Activated CD4-positive, alpha-beta T cell treated with anti-CD3 and anti-CD28 coated beads for 36 hours (primary cell): ENCODE measurements at regions not wholly inside any gene's neighbourhood (a gene's known extent, or its start where the extent isn't known, plus 50 kb on each side); places are given as distances from the start of the nearest gene placed in this dataset.

Experiments used
- ATAC-seq: fragments of 200-7000 bp; cut with Tn5 transposase; one replicate; pipeline ENCODE4 v1.10.0; 2021; ENCODE audit warnings: mild to moderate bottlenecking, moderate library complexity
- CTCF ChIA-PET: fragments of 350-600 bp; sonication (Branson Sonifier 250); formaldehyde crosslinking; loops from one replicate; lab custom pipeline; 2021; ENCODE audit warnings: antibody characterized with exemption; lab: Charles Lee
- POLR2A ChIA-PET: fragments of 350-600 bp; sonication (Branson Sonifier 250); formaldehyde crosslinking; loops from one replicate; lab custom pipeline; 2021; ENCODE audit warnings: antibody characterized with exemption, inconsistent platforms; lab: Charles Lee
- DNase-seq: peaks from one replicate; pipeline ENCODE4 v3.0.0-alpha.2; 2020
- H3K27ac Mint-ChIP-seq: one replicate; pipeline ENCODE4 v1.8.0; 2021; ENCODE audit warnings: mixed read lengths
- H3K27me3 Mint-ChIP-seq: one replicate; pipeline ENCODE4 v1.8.0; 2021; ENCODE audit warnings: mixed read lengths
- H3K36me3 Mint-ChIP-seq: one replicate; pipeline ENCODE4 v1.8.0; 2021; ENCODE audit warnings: low read depth, mixed read lengths
- H3K4me1 Mint-ChIP-seq: one replicate; pipeline ENCODE4 v1.8.0; 2021; ENCODE audit warnings: mixed read lengths
- H3K4me3 Mint-ChIP-seq: one replicate; pipeline ENCODE4 v1.8.0; 2021; ENCODE audit warnings: mild to moderate bottlenecking, moderate library complexity, mixed read lengths
- H3K9me3 Mint-ChIP-seq: one replicate; pipeline ENCODE4 v1.8.0; 2021; ENCODE audit warnings: low read depth, mixed read lengths
- intact Hi-C, 2 experiments: fragments of 100-400 bp; cut with DNase I in 1 of 2; cut with micrococcal nuclease in 1 of 2; formaldehyde crosslinking; loops; one replicate each; pipeline versions ENCODE4 v1.14.2 to v1.15.1; 2022 to 2024; cut with DNase I, micrococcal nuclease

DNA sequence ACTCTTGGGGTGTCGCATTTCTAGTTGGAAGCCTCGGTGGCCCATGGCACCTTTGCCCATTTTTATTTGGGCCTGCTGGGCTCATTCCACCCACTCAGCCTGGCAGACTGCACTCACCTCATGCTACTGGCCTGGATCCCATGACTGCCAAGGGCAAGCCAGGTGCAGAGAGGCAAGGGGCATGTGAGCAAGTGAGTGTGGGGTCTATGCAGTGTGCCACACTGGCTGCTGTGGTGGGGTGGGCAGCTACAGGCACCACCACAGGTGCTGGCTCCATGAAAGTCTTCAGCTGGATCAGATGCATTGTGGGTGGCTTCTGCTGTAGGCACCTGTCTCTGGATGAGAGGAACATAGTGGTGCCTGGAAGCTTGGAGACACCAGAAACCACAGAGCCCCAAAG, 220.8 kb downstream of the POLR1F start:
- Mint-ChIP-seq H3K4me3 (no peak overlapping the region), H3K36me3 (no peaks in the 10 kb centered on the region), H3K27me3 (no peaks in the 10 kb centered on the region), H3K9me3 (peaks cover 1% of the 10 kb centered on the region), H3K4me1 (no peaks in the 10 kb centered on the region), H3K27ac (no peak overlapping the region)
- no peak for DNase-seq
- ChIA-PET POLR2A (no interaction called here), CTCF (no interaction called here)
- ATAC-seq, result no peak
- intact Hi-C loops, result no loop called here

- Mint-ChIP-seq H3K4me3 (no peak overlapping the region), H3K4me1 (no peaks in the 10 kb centered on the region), H3K9me3 (peaks cover 1% of the 10 kb centered on the region), H3K36me3 (no peaks in the 10 kb centered on the region), H3K27me3 (no peaks in the 10 kb centered on the region), H3K27ac (no peak overlapping the region)
- POLR2A ChIA-PET, result no interaction called here
- ATAC-seq (no peak), DNase-seq (no peak)
- CTCF ChIA-PET, result no interaction called here
- intact Hi-C loops, result no loop called here
Measured at GRCh38 chr7:19482628-19483027, 226.2 kb downstream of the POLR1F start.

GRCh38 chr7:19480383-19480782, 228.5 kb downstream of the POLR1F start:
- ATAC-seq (no peak), DNase-seq (no peak)
- Mint-ChIP-seq H3K27me3 (no peaks in the 10 kb centered on the region), H3K9me3 (peaks cover 3% of the 10 kb centered on the region), H3K4me3 (no peak overlapping the region), H3K36me3 (no peaks in the 10 kb centered on the region), H3K4me1 (no peaks in the 10 kb centered on the region), H3K27ac (no peak overlapping the region)
- intact Hi-C loops, result no loop called here
- POLR2A ChIA-PET, result no interaction called here
- CTCF ChIA-PET, result no interaction called here

GRCh38 chr7:19470031-19470430, 238.8 kb downstream of the POLR1F start:
- no peak for ATAC-seq
- no peaks in the 10 kb centered on the region for H3K27me3 Mint-ChIP-seq
- ChIA-PET CTCF (no interaction called here), POLR2A (no interaction called here)
- intact Hi-C loops, result no loop called here
- H3K4me1 Mint-ChIP-seq, result no peaks in the 10 kb centered on the region
- DNase-seq, result no peak
- no peak overlapping the region for H3K4me3 Mint-ChIP-seq
- H3K27ac Mint-ChIP-seq, result no peak overlapping the region
- H3K9me3 Mint-ChIP-seq, result peaks cover 2% of the 10 kb centered on the region
- H3K36me3 Mint-ChIP-seq, result no peaks in the 10 kb centered on the region

DNA sequence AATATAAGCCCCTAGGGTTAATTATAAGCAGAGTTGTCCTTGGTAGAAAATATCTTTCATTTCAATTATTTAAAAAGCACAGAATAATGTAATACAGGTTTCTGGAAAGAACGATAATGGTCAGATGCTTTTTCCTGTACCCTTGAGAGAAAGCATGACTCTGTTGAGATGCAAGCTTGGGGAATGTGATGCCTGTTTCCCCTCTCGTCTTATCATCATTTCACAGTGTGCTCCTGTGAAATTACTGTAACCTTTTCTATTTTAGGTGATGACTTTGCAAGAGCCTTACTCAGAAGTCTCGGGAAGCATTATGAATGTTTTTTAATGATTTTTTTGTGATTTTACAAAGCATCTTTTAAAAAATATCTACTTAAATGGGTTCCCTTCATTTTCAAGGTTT, 243.0 kb downstream of the POLR1F start:
- no peaks in the 10 kb centered on the region for H3K36me3 Mint-ChIP-seq
- DNase-seq (no peak), ATAC-seq (no peak)
- no peak overlapping the region for H3K27ac Mint-ChIP-seq
- intact Hi-C loops, result no loop called here
- no peaks in the 10 kb centered on the region for H3K27me3 Mint-ChIP-seq
- H3K4me3 Mint-ChIP-seq, result no peak overlapping the region
- POLR2A ChIA-PET, result no interaction called here
- H3K4me1 Mint-ChIP-seq, result no peaks in the 10 kb centered on the region
- peaks cover 4% of the 10 kb centered on the region for H3K9me3 Mint-ChIP-seq
- CTCF ChIA-PET, result no interaction called here

DNA sequence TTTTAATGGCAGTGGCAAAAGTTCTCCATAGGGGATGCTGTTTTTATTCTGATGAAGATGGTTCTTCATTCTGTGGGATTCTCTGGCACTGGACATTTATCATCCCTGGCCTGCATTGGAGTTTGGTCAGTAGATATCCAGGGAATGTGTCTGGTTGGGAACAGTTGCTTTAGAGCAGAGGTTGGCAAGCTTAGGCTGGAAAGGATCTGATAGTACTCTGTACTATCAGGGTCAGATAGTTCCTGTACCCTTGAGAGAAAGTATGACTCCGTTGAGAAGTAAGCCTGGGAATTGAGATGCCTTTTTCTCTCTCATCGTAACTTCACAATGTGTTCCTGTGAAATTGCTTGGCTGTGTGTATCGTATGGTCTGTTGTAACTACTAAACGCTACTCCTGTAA, 244.1 kb downstream of the POLR1F start:
- POLR2A ChIA-PET, result no interaction called here
- no peaks in the 10 kb centered on the region for H3K4me1 Mint-ChIP-seq
- CTCF ChIA-PET, result no interaction called here
- intact Hi-C loops, result no loop called here
- H3K36me3 Mint-ChIP-seq, result no peaks in the 10 kb centered on the region
- DNase-seq (no peak), ATAC-seq (no peak)
- H3K27me3 Mint-ChIP-seq, result no peaks in the 10 kb centered on the region
- H3K4me3 Mint-ChIP-seq, result no peak overlapping the region
- H3K27ac Mint-ChIP-seq, result no peak overlapping the region
- H3K9me3 Mint-ChIP-seq, result peaks cover 2% of the 10 kb centered on the region

GRCh38 chr7:19464241-19464640, 244.6 kb downstream of the POLR1F start:
- H3K9me3 Mint-ChIP-seq, result peaks cover 2% of the 10 kb centered on the region
- H3K4me1 Mint-ChIP-seq, result no peaks in the 10 kb centered on the region
- no peaks in the 10 kb centered on the region for H3K36me3 Mint-ChIP-seq
- ATAC-seq (no peak), DNase-seq (no peak)
- intact Hi-C loops, result no loop called here
- ChIA-PET CTCF (interaction anchor here (0.8 kb wide), 1 partner anchor 202 kb away, joined by 4 read pairs; no protein-coding TSS in a partner anchor), POLR2A (no interaction called here)
- no peak overlapping the region for H3K4me3 Mint-ChIP-seq
- H3K27me3 Mint-ChIP-seq, result no peaks in the 10 kb centered on the region
- H3K27ac Mint-ChIP-seq, result no peak overlapping the region

GRCh38 chr7:19463581-19463980, 245.3 kb downstream of the POLR1F start:
- no peaks in the 10 kb centered on the region for H3K36me3 Mint-ChIP-seq
- intact Hi-C loops, result no loop called here
- no peaks in the 10 kb centered on the region for H3K4me1 Mint-ChIP-seq
- H3K27me3 Mint-ChIP-seq, result no peaks in the 10 kb centered on the region
- ATAC-seq, result no peak
- peaks cover 2% of the 10 kb centered on the region for H3K9me3 Mint-ChIP-seq
- ChIA-PET POLR2A (no interaction called here), CTCF (interaction anchor here (0.8 kb wide), 1 partner anchor 203 kb away, joined by 4 read pairs; no protein-coding TSS in a partner anchor)
- no peak overlapping the region for H3K4me3 Mint-ChIP-seq
- H3K27ac Mint-ChIP-seq, result no peak overlapping the region
- DNase-seq, result no peak

GRCh38 chr7:19455623-19456022, 253.2 kb downstream of the POLR1F start:
- H3K4me1 Mint-ChIP-seq, result no peaks in the 10 kb centered on the region
- H3K27me3 Mint-ChIP-seq, result no peaks in the 10 kb centered on the region
- H3K36me3 Mint-ChIP-seq, result no peaks in the 10 kb centered on the region
- H3K9me3 Mint-ChIP-seq, result no peaks in the 10 kb centered on the region
- ATAC-seq, result no peak
- H3K4me3 Mint-ChIP-seq, result no peak overlapping the region
- POLR2A ChIA-PET, result no interaction called here
- intact Hi-C loops, result no loop called here
- no peak for DNase-seq
- H3K27ac Mint-ChIP-seq, result no peak overlapping the region
- CTCF ChIA-PET, result no interaction called here

- DNase-seq (no peak), ATAC-seq (no peak)
- H3K4me3 Mint-ChIP-seq, result no peak overlapping the region
- ChIA-PET CTCF (no interaction called here), POLR2A (no interaction called here)
- H3K27me3 Mint-ChIP-seq, result no peaks in the 10 kb centered on the region
- H3K4me1 Mint-ChIP-seq, result no peaks in the 10 kb centered on the region
- peaks cover 2% of the 10 kb centered on the region for H3K9me3 Mint-ChIP-seq
- intact Hi-C loops, result no loop called here
- no peak overlapping the region for H3K27ac Mint-ChIP-seq
- no peaks in the 10 kb centered on the region for H3K36me3 Mint-ChIP-seq
Measured at GRCh38 chr7:19448091-19448490, 260.7 kb downstream of the POLR1F start.

DNA sequence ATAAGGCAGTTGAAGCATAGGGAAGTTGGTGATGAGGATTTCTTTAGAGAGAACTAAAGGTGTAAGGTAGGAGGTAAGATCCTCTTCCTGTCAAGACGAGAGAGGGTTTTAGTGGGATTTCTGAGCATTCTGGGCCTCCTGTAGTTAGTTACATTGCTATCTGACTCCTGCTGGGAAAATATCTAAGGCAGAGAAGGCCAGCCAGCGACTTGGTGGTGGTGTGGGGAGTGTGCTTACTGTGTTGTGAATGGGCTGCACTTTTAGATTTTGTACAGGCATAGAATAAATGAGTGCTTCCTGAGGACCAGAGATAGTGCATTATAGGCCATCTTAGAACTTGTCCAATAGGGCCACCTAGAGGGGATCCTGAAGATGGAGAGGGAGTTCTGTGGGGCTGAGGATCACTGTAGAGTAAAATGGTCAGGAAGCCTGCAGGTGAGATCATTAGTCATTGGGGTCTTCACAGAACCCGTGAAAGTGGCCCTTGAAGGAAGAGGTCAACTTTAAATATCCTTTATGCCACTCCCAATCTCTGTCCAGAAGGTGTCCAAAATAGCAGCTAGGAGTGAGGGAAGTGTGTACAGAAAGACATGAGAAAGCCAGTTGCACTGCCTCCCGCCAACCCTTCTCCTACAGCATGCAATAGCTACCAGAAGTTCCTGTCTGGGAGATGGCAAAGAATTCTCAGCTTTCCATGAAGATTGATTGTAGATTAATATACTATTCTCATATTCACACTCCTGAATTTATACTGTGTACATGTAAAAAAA, 266.6 kb downstream of the POLR1F start:
- intact Hi-C loops, result no loop called here
- no peak for DNase-seq
- no peaks in the 10 kb centered on the region for H3K36me3 Mint-ChIP-seq
- no peak overlapping the region for H3K4me3 Mint-ChIP-seq
- peaks cover 2% of the 10 kb centered on the region for H3K9me3 Mint-ChIP-seq
- H3K27me3 Mint-ChIP-seq, result no peaks in the 10 kb centered on the region
- no peaks in the 10 kb centered on the region for H3K4me1 Mint-ChIP-seq
- ChIA-PET CTCF (interaction anchor here (0.7 kb wide), 1 partner anchor 200 kb away, joined by 3 read pairs; no protein-coding TSS in a partner anchor), POLR2A (no interaction called here)
- ATAC-seq, result no peak
- H3K27ac Mint-ChIP-seq, result no peak overlapping the region

- H3K27me3 Mint-ChIP-seq, result no peaks in the 10 kb centered on the region
- no peaks in the 10 kb centered on the region for H3K4me1 Mint-ChIP-seq
- intact Hi-C loops, result no loop called here
- no peak overlapping the region for H3K27ac Mint-ChIP-seq
- ChIA-PET POLR2A (no interaction called here), CTCF (no interaction called here)
- H3K4me3 Mint-ChIP-seq, result no peak overlapping the region
- no peaks in the 10 kb centered on the region for H3K36me3 Mint-ChIP-seq
- H3K9me3 Mint-ChIP-seq, result no peaks in the 10 kb centered on the region
- ATAC-seq, result no peak
- DNase-seq, result no peak
Measured at GRCh38 chr7:19439517-19439916, 269.3 kb downstream of the POLR1F start.
